Adrenal gland (tissue), 5 donors: ENCODE measurements at regions not wholly inside any gene's neighbourhood (a gene's known extent, or its start where the extent isn't known, plus 50 kb on each side); places are given as distances from the start of the nearest gene placed in this dataset.

Experiments used
- CTCF ChIP-seq, 6 experiments: fragments of 450-650 bp in 4 of 6; fragments of 200-600 bp in 2 of 6; sonication (generic) in 1 of 6; IDR thresholded peaks; 1 replicate in 5 of 6; 2 replicates in 1 of 6; pipeline versions ENCODE4 v1.5.1 to v1.8.0; 2016 to 2021; ENCODE audit warnings: antibody characterized with exemption in 6 of 6, mild to moderate bottlenecking in 2 of 6, moderate library complexity in 1 of 6
- POLR2A ChIP-seq, 2 donors: fragments of 450-650 bp; IDR thresholded peaks; one replicate each; pipeline ENCODE4 v1.6.1; 2017; ENCODE audit warnings: antibody characterized with exemption in 2 of 2, mild to moderate bottlenecking in 2 of 2, moderate library complexity in 1 of 2
- donor health status: DM: no; HTN: no; CAD: no.

DNA sequence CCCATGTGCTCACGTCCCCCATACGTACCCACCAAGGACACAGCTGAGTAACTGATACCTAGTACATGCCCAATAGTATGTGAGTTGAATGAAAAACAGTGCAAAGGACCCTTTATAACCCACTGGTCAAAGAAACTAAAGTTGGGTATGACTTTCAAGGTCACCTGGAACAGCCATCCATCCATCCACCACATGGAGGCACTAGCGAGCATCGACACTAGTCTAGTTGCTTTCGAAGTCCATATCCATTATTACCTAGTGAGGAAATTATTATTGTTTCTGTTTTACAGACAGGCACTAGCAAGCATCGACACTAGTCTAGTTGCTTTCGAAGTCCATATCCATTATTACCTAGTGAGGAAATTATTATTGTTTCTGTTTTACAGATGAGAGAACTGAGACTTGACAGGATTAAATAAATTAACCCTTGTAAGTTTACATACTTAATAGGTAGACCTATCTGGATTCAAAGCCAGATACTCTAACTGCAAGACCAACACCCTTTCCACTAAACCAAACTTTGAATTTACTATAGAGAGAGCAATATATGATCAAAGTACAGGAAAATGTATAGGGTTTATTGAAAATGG lies 233.7 kb downstream of the METTL4 start:
- peak; percentile 5 to 47 (median 38) for TF ChIP-seq CTCF (IDR thresholded peaks at IDR 0.05)
- TF ChIP-seq POLR2A (IDR thresholded peaks at IDR 0.05): no peak
